Ovary (tissue), 7 donors: ENCODE measurements at regions not wholly inside any gene's neighbourhood (a gene's known extent, or its start where the extent isn't known, plus 50 kb on each side); places are given as distances from the start of the nearest gene placed in this dataset.

Source experiments
- DNase-seq, 5 donors: peaks; one replicate each; pipeline ENCODE4 v3.0.0-alpha.2; 2019 to 2020
- H3K27ac ChIP-seq, 2 donors: fragments of 200-600 bp; one replicate each; pipeline versions ENCODE4 v1.5.1 to v1.8.0; 2019 to 2022
- H3K27me3 ChIP-seq: fragments of 200-600 bp; one replicate; pipeline ENCODE4 v1.8.0; 2022
- H3K36me3 ChIP-seq: fragments of 200-600 bp; sonication (generic); one replicate; pipeline ENCODE4 v1.5.1; 2019
- H3K4me1 ChIP-seq: one replicate; pipeline ENCODE4 v1.8.1; 2013; ENCODE audit warnings: mild to moderate bottlenecking, moderate library complexity; ENCODE audit not compliant: insufficient read depth
- H3K4me3 ChIP-seq: fragments of 200-600 bp; sonication (generic); one replicate; pipeline ENCODE4 v1.5.1; 2017
- H3K9me3 ChIP-seq, 2 donors: fragments of 200-600 bp in 1 of 2; sonication (generic) in 1 of 2; one replicate each; pipeline versions ENCODE4 v1.5.1 to v1.8.1; 2013 to 2019; ENCODE audit warnings: mild to moderate bottlenecking in 1 of 2, moderate library complexity in 1 of 2
- EP300 ChIP-seq: sonication (generic); formaldehyde crosslinking; IDR thresholded peaks from one replicate; pipeline ENCODE4 v1.6.1; 2017; ENCODE audit warnings: antibody characterized with exemption
- POLR2A ChIP-seq: fragments of 450-650 bp; IDR thresholded peaks from one replicate; pipeline ENCODE4 v1.6.1; 2017; ENCODE audit warnings: antibody characterized with exemption, mild to moderate bottlenecking, moderate library complexity
- WGBS, 3 donors: extraction: QIAGEN DNeasy Blood & Tissue Kit in 1 of 3; methylation state at CpG; one replicate each; pipeline versions ENCODE4 v1.1.5 to v1.1.7; 2013 to 2017; 5-methylcytosine and 5-hydroxymethylcytosine counted together
- intact Hi-C, 4 donors: fragments of 100-400 bp; cut with DNase I; formaldehyde crosslinking; loops; one replicate each; pipeline versions ENCODE4 v1.11.0 to v1.15.1; 2022 to 2023
- TF ChIP-seq, protein P1 (sequence below), 3 donors: fragments of 450-650 bp in 2 of 3; fragments of 200-600 bp in 1 of 3; IDR thresholded peaks; one replicate each; pipeline versions ENCODE4 v1.5.1 to v1.8.0; 2016 to 2022; ENCODE audit warnings: antibody characterized with exemption in 3 of 3, mild to moderate bottlenecking in 1 of 3
- donor health status: DM: no; HTN: no; CAD: no; lungs with moderate emphysema.
- donor health status: DM: no; HTN: no; CAD: no.
- donor health status: Bipolar disorder and iron deficiency.
- donor health status: DM: no; HTN: no; CAD: no.
- donor health status: DM: yes; HTN: yes; CAD: no.

DNA sequence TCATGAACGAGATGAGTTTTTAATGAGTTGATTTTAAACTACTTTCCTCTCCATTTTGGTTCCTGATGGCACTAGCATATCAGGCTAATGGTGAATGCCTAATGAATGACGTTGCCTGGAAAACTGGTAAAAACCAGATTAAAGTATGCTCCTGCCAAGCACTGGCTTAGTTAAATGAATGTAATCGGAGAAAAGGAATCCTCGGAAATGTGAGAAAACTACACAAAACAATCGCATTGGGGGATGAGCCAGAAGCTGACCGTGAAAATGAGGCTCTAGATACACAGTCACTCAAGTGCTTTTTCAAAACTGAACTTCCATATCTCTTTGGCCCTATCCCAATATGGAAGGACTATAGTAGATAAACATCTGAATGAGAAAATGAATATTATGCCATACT is 153.8 kb upstream of the COL1A2 start:
- Histone ChIP-seq H3K4me1 (no peaks in the 10 kb centered on the region), H3K27ac (no peak overlapping the region), H3K36me3 (no peaks in the 10 kb centered on the region), H3K27me3 (no peaks in the 10 kb centered on the region), H3K9me3 (no peaks in the 10 kb centered on the region), H3K4me3 (no peak overlapping the region)
- no peak for DNase-seq
- WGBS, 3 donors = 89 to 91% (median 90%) methylated on average over 6 of the region's 6 CpGs
- intact Hi-C loops = no loop called here
- TF ChIP-seq POLR2A (no peak), EP300 (no peak)
- TF ChIP-seq, protein P1, sequence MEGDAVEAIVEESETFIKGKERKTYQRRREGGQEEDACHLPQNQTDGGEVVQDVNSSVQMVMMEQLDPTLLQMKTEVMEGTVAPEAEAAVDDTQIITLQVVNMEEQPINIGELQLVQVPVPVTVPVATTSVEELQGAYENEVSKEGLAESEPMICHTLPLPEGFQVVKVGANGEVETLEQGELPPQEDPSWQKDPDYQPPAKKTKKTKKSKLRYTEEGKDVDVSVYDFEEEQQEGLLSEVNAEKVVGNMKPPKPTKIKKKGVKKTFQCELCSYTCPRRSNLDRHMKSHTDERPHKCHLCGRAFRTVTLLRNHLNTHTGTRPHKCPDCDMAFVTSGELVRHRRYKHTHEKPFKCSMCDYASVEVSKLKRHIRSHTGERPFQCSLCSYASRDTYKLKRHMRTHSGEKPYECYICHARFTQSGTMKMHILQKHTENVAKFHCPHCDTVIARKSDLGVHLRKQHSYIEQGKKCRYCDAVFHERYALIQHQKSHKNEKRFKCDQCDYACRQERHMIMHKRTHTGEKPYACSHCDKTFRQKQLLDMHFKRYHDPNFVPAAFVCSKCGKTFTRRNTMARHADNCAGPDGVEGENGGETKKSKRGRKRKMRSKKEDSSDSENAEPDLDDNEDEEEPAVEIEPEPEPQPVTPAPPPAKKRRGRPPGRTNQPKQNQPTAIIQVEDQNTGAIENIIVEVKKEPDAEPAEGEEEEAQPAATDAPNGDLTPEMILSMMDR (IDR thresholded peaks at IDR 0.05) = no peak

DNA sequence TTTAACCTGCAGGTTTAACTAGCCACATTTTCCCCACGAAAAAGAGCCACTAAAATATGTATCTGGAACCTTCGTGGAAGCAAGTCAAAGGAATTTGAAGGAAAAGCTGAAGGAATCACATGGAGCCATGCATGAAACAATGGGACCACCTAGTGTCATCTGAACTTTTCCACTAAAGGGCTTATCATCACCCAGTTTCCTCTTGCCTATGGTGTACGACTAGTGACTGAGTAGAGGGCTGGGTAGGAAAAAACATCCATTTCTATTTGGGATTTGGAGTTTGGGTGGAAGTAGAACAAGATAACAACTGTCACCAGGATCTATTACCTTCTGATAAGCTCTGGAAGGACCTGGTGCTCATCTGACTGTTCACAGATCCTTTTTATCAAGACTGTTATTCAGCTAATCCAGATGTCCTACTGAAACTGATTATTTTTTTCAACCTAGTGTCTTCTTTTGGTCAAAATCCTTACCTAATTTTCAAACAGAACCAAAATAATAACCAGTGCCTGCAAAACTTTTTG is 153.2 kb upstream of the COL1A2 start:
- Histone ChIP-seq H3K27ac (no peak overlapping the region), H3K27me3 (no peaks in the 10 kb centered on the region), H3K36me3 (no peaks in the 10 kb centered on the region), H3K4me1 (no peaks in the 10 kb centered on the region), H3K9me3 (no peaks in the 10 kb centered on the region), H3K4me3 (no peak overlapping the region)
- TF ChIP-seq, protein P1 (IDR thresholded peaks at IDR 0.05) = no peak
- TF ChIP-seq POLR2A (no peak), EP300 (no peak)
- DNase-seq = no peak
- 65 to 77% (median 72%) methylated on average over 3 of the region's 3 CpGs for WGBS, 3 donors
- intact Hi-C loops = no loop called here

DNA sequence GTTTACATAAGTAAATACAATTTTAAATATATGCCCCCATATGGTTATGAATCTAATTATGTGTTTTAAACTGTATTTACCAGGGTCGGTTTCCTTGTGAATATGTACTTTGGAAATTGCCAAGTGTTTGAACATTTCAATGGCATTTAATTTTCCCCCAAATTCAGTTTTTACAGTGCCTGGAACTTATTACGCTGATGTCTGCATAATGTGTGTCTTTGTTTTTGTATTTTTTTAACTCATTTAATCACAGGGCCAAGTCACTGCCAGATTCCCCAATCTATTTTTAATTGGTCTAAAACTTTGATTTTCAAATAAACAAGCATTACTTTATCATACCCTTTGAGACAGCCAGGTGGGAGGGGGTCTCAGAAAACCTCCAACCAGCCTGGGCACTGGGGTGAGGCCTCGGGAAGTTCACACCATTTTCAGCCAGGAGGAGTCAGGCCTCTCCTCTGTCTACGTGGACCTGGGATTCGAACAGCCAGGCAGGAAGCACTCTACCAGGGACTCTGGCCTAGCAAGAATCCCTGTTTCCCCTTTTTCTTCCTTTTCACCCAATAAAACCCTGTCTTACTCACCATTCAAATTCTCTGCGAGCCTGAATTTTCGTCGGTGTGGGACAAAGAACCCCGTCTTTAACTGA is 151.5 kb upstream of the COL1A2 start:
- no peaks in the 10 kb centered on the region for H3K9me3 ChIP-seq
- H3K27ac ChIP-seq = no peak overlapping the region
- intact Hi-C loops = no loop called here
- H3K4me1 ChIP-seq = no peaks in the 10 kb centered on the region
- 91 to 93% (median 93%) methylated on average over 9 of the region's 9 CpGs for WGBS, 3 donors
- H3K27me3 ChIP-seq = no peaks in the 10 kb centered on the region
- no peak overlapping the region for H3K4me3 ChIP-seq
- no peak for DNase-seq
- TF ChIP-seq POLR2A (no peak), EP300 (no peak)
- TF ChIP-seq, protein P1 (IDR thresholded peaks at IDR 0.05) = no peak
- no peaks in the 10 kb centered on the region for H3K36me3 ChIP-seq

DNA sequence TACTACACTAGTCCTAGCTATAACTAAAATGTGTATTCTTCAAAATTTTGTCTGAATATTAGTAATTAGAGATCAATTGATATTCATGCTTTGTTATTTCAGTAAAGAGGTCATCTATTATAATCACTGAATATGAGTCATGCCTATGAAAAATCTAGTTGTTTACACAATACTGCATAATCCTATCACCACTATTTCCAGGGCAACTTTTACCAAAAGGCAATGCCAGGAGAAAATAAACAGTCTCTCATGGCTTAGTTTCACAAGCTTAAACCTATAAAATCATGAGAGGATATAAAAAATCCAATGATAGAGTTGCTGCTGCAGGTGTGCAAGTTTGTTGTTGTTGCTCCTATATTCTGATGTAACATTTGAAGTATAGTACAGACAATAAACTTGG is 149.9 kb upstream of the COL1A2 start:
- no peak for DNase-seq
- Histone ChIP-seq H3K27ac (no peak overlapping the region), H3K4me3 (no peak overlapping the region), H3K36me3 (no peaks in the 10 kb centered on the region), H3K9me3 (no peaks in the 10 kb centered on the region), H3K27me3 (no peaks in the 10 kb centered on the region), H3K4me1 (no peaks in the 10 kb centered on the region)
- no peak for TF ChIP-seq EP300
- TF ChIP-seq, protein P1 (IDR thresholded peaks at IDR 0.05) = no peak
- no peak for TF ChIP-seq POLR2A
- intact Hi-C loops = no loop called here
